OCI-LY1 (cell line): ENCODE measurements at regions not wholly inside any gene's neighbourhood (a gene's known extent, or its start where the extent isn't known, plus 50 kb on each side); places are given as distances from the start of the nearest gene placed in this dataset.
A peak's percentile ranks its signal among the peaks of the same experiment; 100 is the strongest.

ENCODE experiments used
- H2AFZ ChIP-seq: fragments of 200-600 bp; sonication (generic), shearing (Covaris generic); 2 replicates; pipeline ENCODE4 v1.6.0; 2014; ENCODE audit warnings: antibody characterized with exemption, mild to moderate bottlenecking, low read length
- H3F3A ChIP-seq: fragments of 200-600 bp; sonication (generic), shearing (Covaris generic); 2 replicates; pipeline ENCODE4 v1.6.0; 2014; ENCODE audit warnings: mild to moderate bottlenecking, antibody characterized with exemption, low read length, moderate library complexity; ENCODE audit not compliant: insufficient read depth
- H3K27ac ChIP-seq: fragments of 200-600 bp; sonication (generic); 2 replicates; pipeline ENCODE4 v1.5.1; 2014; ENCODE audit warnings: low read length, mixed run types, mild to moderate bottlenecking, low read depth; ENCODE audit not compliant: poor library complexity, severe bottlenecking
- H3K27me3 ChIP-seq: fragments of 200-600 bp; sonication (generic); 2 replicates; pipeline ENCODE4 v1.6.0; 2014; ENCODE audit warnings: antibody characterized with exemption, mild to moderate bottlenecking, low read length, moderate library complexity; ENCODE audit not compliant: insufficient read depth
- H3K36me3 ChIP-seq: fragments of 200-600 bp; sonication (generic); 2 replicates; pipeline ENCODE4 v1.6.1; 2014; ENCODE audit warnings: mild to moderate bottlenecking, antibody characterized with exemption, low read length, moderate library complexity, mixed read lengths; ENCODE audit not compliant: insufficient read depth
- H3K4me1 ChIP-seq: fragments of 200-600 bp; sonication (generic); 2 replicates; pipeline ENCODE4 v1.5.1; 2014; ENCODE audit warnings: mild to moderate bottlenecking, low read length, moderate library complexity; ENCODE audit not compliant: insufficient read depth, severe bottlenecking
- H3K4me2 ChIP-seq: fragments of 200-600 bp; sonication (generic), shearing (Covaris generic); 2 replicates; pipeline ENCODE4 v1.6.1; 2014; ENCODE audit warnings: low read length
- H3K4me3 ChIP-seq: fragments of 200-600 bp; sonication (generic); 2 replicates; pipeline ENCODE4 v1.5.1; 2014; ENCODE audit warnings: low read length, low read depth, mild to moderate bottlenecking, mixed read lengths; ENCODE audit not compliant: poor library complexity, severe bottlenecking
- H3K79me2 ChIP-seq: fragments of 200-600 bp; shearing (Covaris generic); 2 replicates; pipeline ENCODE4 v1.6.1; 2016; ENCODE audit warnings: mixed run types, low read length, mixed read lengths; ENCODE audit not compliant: insufficient read depth
- H3K9ac ChIP-seq: fragments of 200-600 bp; sonication (generic), shearing (Covaris generic); 2 replicates; pipeline ENCODE4 v1.6.1; 2014; ENCODE audit warnings: mild to moderate bottlenecking, low read length, mixed read lengths
- H3K9me2 ChIP-seq: fragments of 200-600 bp; sonication (generic), shearing (Covaris generic); 2 replicates; pipeline ENCODE4 v1.6.1; 2014; ENCODE audit warnings: low read depth, mild to moderate bottlenecking, low read length, mixed read lengths
- H3K9me3 ChIP-seq: fragments of 200-600 bp; shearing (Covaris generic); 2 replicates; pipeline ENCODE4 v1.6.1; 2014; ENCODE audit warnings: low read length, mixed read lengths
- H4K20me1 ChIP-seq: fragments of 200-600 bp; sonication (generic), shearing (Covaris generic); 2 replicates; pipeline ENCODE4 v1.6.0; 2016; ENCODE audit warnings: mild to moderate bottlenecking, low read length; ENCODE audit not compliant: insufficient read depth
- EZH2 ChIP-seq: fragments of 200-600 bp; sonication (generic), shearing (Covaris generic); IDR thresholded peaks from 2 replicates; pipeline ENCODE4 v1.8.0; 2017; ENCODE audit warnings: borderline replicate concordance, mixed run types, mild to moderate bottlenecking, antibody characterized with exemption, low read length, moderate library complexity, mixed read lengths
- TF ChIP-seq, protein P1 (sequence below): fragments of 200-600 bp; sonication (generic), shearing (Covaris generic); IDR thresholded peaks from 2 replicates; pipeline ENCODE4 v1.5.1; 2017; ENCODE audit warnings: mild to moderate bottlenecking, antibody characterized with exemption, low read length, moderate library complexity, mixed read lengths

GRCh38 chr6:88558981-88559380 is 392.8 kb upstream of the CNR1 start:
- H3K4me1 ChIP-seq = no peaks in the 10 kb centered on the region
- no peaks in the 10 kb centered on the region for H3K27me3 ChIP-seq
- H3K9ac ChIP-seq = no peak overlapping the region
- no peaks in the 10 kb centered on the region for H3K9me3 ChIP-seq
- no peaks in the 10 kb centered on the region for H3K36me3 ChIP-seq
- no peaks in the 10 kb centered on the region for H4K20me1 ChIP-seq
- H3K4me2 ChIP-seq = no peak overlapping the region
- no peak overlapping the region for H3K27ac ChIP-seq
- no peak overlapping the region for H3K4me3 ChIP-seq
- no peak overlapping the region for H2AFZ ChIP-seq
- H3K79me2 ChIP-seq = no peaks in the 10 kb centered on the region
- H3F3A ChIP-seq = no peaks in the 10 kb centered on the region
- TF ChIP-seq EZH2 = no peak
- TF ChIP-seq, protein P1, sequence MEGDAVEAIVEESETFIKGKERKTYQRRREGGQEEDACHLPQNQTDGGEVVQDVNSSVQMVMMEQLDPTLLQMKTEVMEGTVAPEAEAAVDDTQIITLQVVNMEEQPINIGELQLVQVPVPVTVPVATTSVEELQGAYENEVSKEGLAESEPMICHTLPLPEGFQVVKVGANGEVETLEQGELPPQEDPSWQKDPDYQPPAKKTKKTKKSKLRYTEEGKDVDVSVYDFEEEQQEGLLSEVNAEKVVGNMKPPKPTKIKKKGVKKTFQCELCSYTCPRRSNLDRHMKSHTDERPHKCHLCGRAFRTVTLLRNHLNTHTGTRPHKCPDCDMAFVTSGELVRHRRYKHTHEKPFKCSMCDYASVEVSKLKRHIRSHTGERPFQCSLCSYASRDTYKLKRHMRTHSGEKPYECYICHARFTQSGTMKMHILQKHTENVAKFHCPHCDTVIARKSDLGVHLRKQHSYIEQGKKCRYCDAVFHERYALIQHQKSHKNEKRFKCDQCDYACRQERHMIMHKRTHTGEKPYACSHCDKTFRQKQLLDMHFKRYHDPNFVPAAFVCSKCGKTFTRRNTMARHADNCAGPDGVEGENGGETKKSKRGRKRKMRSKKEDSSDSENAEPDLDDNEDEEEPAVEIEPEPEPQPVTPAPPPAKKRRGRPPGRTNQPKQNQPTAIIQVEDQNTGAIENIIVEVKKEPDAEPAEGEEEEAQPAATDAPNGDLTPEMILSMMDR = no peak
- H3K9me2 ChIP-seq = no peaks in the 10 kb centered on the region

- no peak for TF ChIP-seq EZH2
- TF ChIP-seq, protein P1 = no peak
- Histone ChIP-seq H3K79me2 (no peaks in the 10 kb centered on the region), H3K4me3 (no peak overlapping the region), H3K9me2 (no peaks in the 10 kb centered on the region), H3K9ac (no peak overlapping the region), H2AFZ (no peak overlapping the region), H3K27me3 (no peaks in the 10 kb centered on the region), H3K4me1 (no peaks in the 10 kb centered on the region), H3F3A (no peaks in the 10 kb centered on the region), H3K4me2 (no peak overlapping the region), H3K9me3 (no peaks in the 10 kb centered on the region), H3K36me3 (no peaks in the 10 kb centered on the region), H4K20me1 (no peaks in the 10 kb centered on the region), H3K27ac (no peak overlapping the region)
Observed at GRCh38 chr6:88556663-88557062, 390.5 kb upstream of the CNR1 start.

GRCh38 chr6:88548891-88549505 is 382.9 kb upstream of the CNR1 start:
- no peaks in the 10 kb centered on the region for H3F3A ChIP-seq
- H3K36me3 ChIP-seq = no peaks in the 10 kb centered on the region
- H3K4me1 ChIP-seq = no peaks in the 10 kb centered on the region
- no peaks in the 10 kb centered on the region for H3K27me3 ChIP-seq
- H4K20me1 ChIP-seq = no peaks in the 10 kb centered on the region
- no peaks in the 10 kb centered on the region for H3K9me3 ChIP-seq
- no peak overlapping the region for H3K9ac ChIP-seq
- TF ChIP-seq EZH2 = no peak
- TF ChIP-seq, protein P1 = no peak
- H3K79me2 ChIP-seq = no peaks in the 10 kb centered on the region
- no peak overlapping the region for H2AFZ ChIP-seq
- H3K4me2 ChIP-seq = no peak overlapping the region
- H3K9me2 ChIP-seq = no peaks in the 10 kb centered on the region
- peak overlapping the region; percentile 23 for H3K4me3 ChIP-seq
- no peak overlapping the region for H3K27ac ChIP-seq
